HepG2 (cell line): ENCODE measurements at regions not wholly inside any gene's neighbourhood (a gene's known extent, or its start where the extent isn't known, plus 50 kb on each side); places are given as distances from the start of the nearest gene placed in this dataset.

Source experiments
- ATAC-seq: fragments of 200-7000 bp; cut with Tn5 transposase; 3 replicates; pipeline ENCODE4 v1.9.1; 2020; ENCODE audit warnings: mild to moderate bottlenecking, moderate library complexity
- BruUV-seq: library from RNA; stranded (reverse); fragments of 400-500 nt; replicated peaks from 2 replicates; lab custom pipeline; 2021; lab: Mats Ljungman, UMichigan
- CTCF ChIA-PET: fragments of 300-600 bp; formaldehyde crosslinking; extraction: SDS; loops from one replicate; lab custom pipeline; 2021; ENCODE audit warnings: low total read pairs, inconsistent platforms, low intra/inter-chr PET ratio; lab: Yijun Ruan, JAX
- POLR2A ChIA-PET: fragments of 350-600 bp; sonication (Branson Sonifier 250); formaldehyde crosslinking; loops from one replicate; lab custom pipeline; 2020; ENCODE audit warnings: antibody characterized with exemption, inconsistent platforms; lab: Yijun Ruan, JAX
- DNase-seq: peaks from one replicate; pipeline ENCODE4 v3.0.0-alpha.2; 2015; ENCODE audit warnings: low spot score
- FAIRE-seq: peaks from 3 replicates; lab custom pipeline; 2011; peaks lifted over from hg19 to GRCh38; lab: Jason Lieb, UNC
- H2AFZ ChIP-seq: one replicate; pipeline ENCODE4 v1.6.1; 2011; ENCODE audit warnings: low read length, inconsistent platforms
- H3K27ac ChIP-seq: fragments of 300-600 bp; 3 replicates; pipeline ENCODE4 v1.8.0; 2011; ENCODE audit warnings: mixed run types, mild to moderate bottlenecking, mixed read lengths, low read length, inconsistent platforms; ENCODE audit not compliant: insufficient read depth; ENCODE audit errors: extremely low read length
- H3K27me3 ChIP-seq, 2 experiments: fragments of 200-600 bp in 1 of 2; 2 replicates in 1 of 2; 3 replicates in 1 of 2; pipeline versions ENCODE4 v1.6.0 to v1.8.0; 2011; ENCODE audit warnings: low read length in 2 of 2, mild to moderate bottlenecking in 2 of 2, moderate library complexity in 2 of 2, inconsistent platforms in 1 of 2; ENCODE audit not compliant: insufficient read depth in 2 of 2, control insufficient read depth in 1 of 2
- H3K36me3 ChIP-seq, 2 experiments: fragments of 200-600 bp in 1 of 2; replicated peaks in 1 of 2; 2 replicates in 1 of 2; 3 replicates in 1 of 2; pipeline versions ENCODE4 v1.5.1 to v1.8.0; 2011; ENCODE audit warnings: low read length in 2 of 2, inconsistent platforms in 1 of 2; ENCODE audit not compliant: insufficient read depth in 2 of 2, control insufficient read depth in 1 of 2
- H3K4me1 ChIP-seq: 2 replicates; pipeline ENCODE4 v1.5.1; 2012; ENCODE audit warnings: low read length, inconsistent platforms; ENCODE audit not compliant: insufficient read depth
- H3K4me2 ChIP-seq: 2 replicates; pipeline ENCODE4 v1.6.0; 2011; ENCODE audit warnings: low read depth, low read length, inconsistent platforms
- H3K4me3 ChIP-seq, 3 experiments: fragments of 200-600 bp in 1 of 3; sonication (generic), shearing (Covaris generic) in 1 of 3; replicated peaks in 1 of 3; 2 replicates each; pipeline ENCODE4 v1.5.1; 2011 to 2016; ENCODE audit warnings: low read length in 3 of 3, inconsistent platforms in 2 of 3, low read depth in 2 of 3, mild to moderate bottlenecking in 2 of 3, control low read depth in 1 of 3, mixed read lengths in 1 of 3; ENCODE audit not compliant: insufficient read depth in 1 of 3
- H3K79me2 ChIP-seq: one replicate; pipeline ENCODE4 v1.6.1; 2011; ENCODE audit warnings: low read length, inconsistent platforms; ENCODE audit not compliant: insufficient read depth
- H3K9ac ChIP-seq: 2 replicates; pipeline ENCODE4 v1.6.0; 2011; ENCODE audit warnings: mild to moderate bottlenecking, low read depth, low read length, inconsistent platforms; ENCODE audit not compliant: insufficient read depth
- H3K9me3 ChIP-seq: 2 replicates; pipeline ENCODE4 v1.5.1; 2012; ENCODE audit warnings: mild to moderate bottlenecking, low read length
- H4K20me1 ChIP-seq: 2 replicates; pipeline ENCODE4 v1.6.0; 2011; ENCODE audit warnings: inconsistent platforms, mild to moderate bottlenecking, low read length, moderate library complexity; ENCODE audit not compliant: insufficient read depth
- KDM6A ChIP-seq: IDR thresholded peaks from 2 replicates; pipeline ENCODE4 v1.6.1; 2016; ENCODE audit warnings: low read depth
- NR3C1 ChIP-seq: sonication (generic); formaldehyde crosslinking; IDR thresholded peaks from 2 replicates; pipeline ENCODE4 v1.4.0; 2020; ENCODE audit warnings: missing genetic modification reagents
- SRSF9 ChIP-seq: fragments of 200-400 bp; formaldehyde crosslinking; IDR thresholded peaks from 2 replicates; pipeline ENCODE4 v1.6.1; 2018; ENCODE audit warnings: borderline replicate concordance, mild to moderate bottlenecking, low read depth, low read length; ENCODE audit not compliant: insufficient read depth, poor library complexity, severe bottlenecking
- ZNF614 ChIP-seq: IDR thresholded peaks from 2 replicates; pipeline ENCODE4 v1.6.1; 2018; ENCODE audit warnings: missing biosample characterization, missing genetic modification reagents, inconsistent platforms, borderline replicate concordance
- ZNF879 ChIP-seq: sonication (generic); formaldehyde crosslinking; IDR thresholded peaks from 2 replicates; pipeline ENCODE4 v1.8.1; 2023; ENCODE audit warnings: missing genetic modification reagents
- WGBS: methylation state at CpG from one replicate; pipeline ENCODE4 v1.1.6; 2017; ENCODE audit warnings: low lambda C conversion rate; 5-methylcytosine and 5-hydroxymethylcytosine counted together
- in situ Hi-C: cut with HindIII; loops from 2 replicates; pipeline ENCODE4 v1.10.0; 2017; ENCODE audit warnings: low pct_unique_long_range_greater_than_20kb; ENCODE audit not compliant: extremely low pct_ligation_motif_present
- intact Hi-C: fragments of 100-400 bp; cut with micrococcal nuclease; formaldehyde crosslinking; loops from one replicate; pipeline ENCODE4 v1.10.0; 2022; ENCODE audit not compliant: unreplicated experiment
- TF ChIP-seq, protein P1 (sequence below): sonication (generic); formaldehyde crosslinking; IDR thresholded peaks from 2 replicates; pipeline ENCODE4 v1.5.0; 2020; ENCODE audit warnings: missing genetic modification reagents

- Histone ChIP-seq H3K4me3 (no peak overlapping the region), H2AFZ (no peak overlapping the region)
- POLR2A ChIA-PET = no interaction called here
- in situ Hi-C loops = no loop called here
- BruUV-seq = no TSS peak
- TF ChIP-seq ZNF879 (CRISPR knock-in tag) (no peak), ZNF614 (CRISPR knock-in tag) (no peak)
- TF ChIP-seq, protein P1, sequence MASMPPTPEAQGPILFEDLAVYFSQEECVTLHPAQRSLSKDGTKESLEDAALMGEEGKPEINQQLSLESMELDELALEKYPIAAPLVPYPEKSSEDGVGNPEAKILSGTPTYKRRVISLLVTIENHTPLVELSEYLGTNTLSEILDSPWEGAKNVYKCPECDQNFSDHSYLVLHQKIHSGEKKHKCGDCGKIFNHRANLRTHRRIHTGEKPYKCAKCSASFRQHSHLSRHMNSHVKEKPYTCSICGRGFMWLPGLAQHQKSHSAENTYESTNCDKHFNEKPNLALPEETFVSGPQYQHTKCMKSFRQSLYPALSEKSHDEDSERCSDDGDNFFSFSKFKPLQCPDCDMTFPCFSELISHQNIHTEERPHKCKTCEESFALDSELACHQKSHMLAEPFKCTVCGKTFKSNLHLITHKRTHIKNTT (CRISPR knock-in tag) = no peak
- TF ChIP-seq, all 625 proteins: peak for 0
- Histone ChIP-seq H3K4me1 (no peaks in the 10 kb centered on the region), H3K9me3 (no peaks in the 10 kb centered on the region), H3K27me3 (no peaks in the 10 kb centered on the region), H3K4me2 (no peak overlapping the region), H3K27ac (no peak overlapping the region), H3K79me2 (no peaks in the 10 kb centered on the region), H3K36me3 (no peaks in the 10 kb centered on the region), H3K9ac (no peak overlapping the region), H4K20me1 (no peaks in the 10 kb centered on the region)
- intact Hi-C loops = no loop called here
- CTCF ChIA-PET = no interaction called here
- 0% methylated on average over 1 of the region's 1 CpG for WGBS
- DNase-seq = no peak
- ATAC-seq = no peak
- no peak for FAIRE-seq
Measured at GRCh38 chr16:77030600-77030999, 160.4 kb upstream of the MON1B start.

GRCh38 chr16:77033516-77033915 is 157.5 kb upstream of the MON1B start:
- Histone ChIP-seq H3K79me2 (no peaks in the 10 kb centered on the region), H3K36me3 (no peaks in the 10 kb centered on the region), H3K4me1 (no peaks in the 10 kb centered on the region), H3K27ac (no peak overlapping the region), H2AFZ (no peak overlapping the region), H3K27me3 (no peaks in the 10 kb centered on the region), H4K20me1 (no peaks in the 10 kb centered on the region), H3K4me3 (no peak overlapping the region), H3K9ac (no peak overlapping the region), H3K4me2 (no peak overlapping the region), H3K9me3 (peaks cover 9% of the 10 kb centered on the region; the same call in 1 of the 2 replicates)
- ChIA-PET POLR2A (no interaction called here), CTCF (no interaction called here)
- in situ Hi-C loops = no loop called here
- intact Hi-C loops = no loop called here
- BruUV-seq = no TSS peak
- DNase-seq = no peak
- no peak for ATAC-seq
- TF ChIP-seq NR3C1 = no peak
- no peak for TF ChIP-seq KDM6A
- no peak for TF ChIP-seq SRSF9
- FAIRE-seq = no peak
- WGBS = 2% methylated on average over 2 of the region's 2 CpGs
